ENCODE measurements at regions not wholly inside any gene's neighbourhood (a gene's known extent, or its start where the extent isn't known, plus 50 kb on each side); places are given as distances from the start of the nearest gene placed in this dataset.

- Histone ChIP-seq H3K4me1 (peaks cover 8% of the 10 kb centered on the region), H3K27ac (no peak overlapping the region), H2AFZ (replicated peaks) (no peak overlapping the region), H3K36me3 (no peaks in the 10 kb centered on the region), H4K20me1 (ENCODE audit: low read depth) (no peaks in the 10 kb centered on the region), H3F3A (ENCODE audit: low read depth) (no peaks in the 10 kb centered on the region), H3K9me3 (ENCODE audit: low read depth) (no peaks in the 10 kb centered on the region), H3K4me2 (no peak overlapping the region), H3K27me3 (no peaks in the 10 kb centered on the region), H3K4me3 (no peak overlapping the region), H3K9ac (no peak overlapping the region), H3K79me2 (ENCODE audit: low read depth) (no peaks in the 10 kb centered on the region)
- H3K27ac Mint-ChIP-seq: no peak overlapping the region
- TF ChIP-seq EZH2phosphoT487 (IDR thresholded peaks at IDR 0.05): no peak
- no peak for TF ChIP-seq CTCF (IDR thresholded peaks at IDR 0.05)
- TF ChIP-seq EZH2 (IDR thresholded peaks at IDR 0.05): no peak
- peaks cover 8% of the 10 kb centered on the region for H3K4me1 Mint-ChIP-seq
- no peak for DNase-seq (ENCODE audit: low spot score)
- H3K9me3 Mint-ChIP-seq: no peaks in the 10 kb centered on the region
- peaks cover 6% of the 10 kb centered on the region for H3K27me3 Mint-ChIP-seq (ENCODE audit: insufficient read depth, low read depth)
- no peak overlapping the region for H3K4me3 Mint-ChIP-seq
- H3K36me3 Mint-ChIP-seq: no peaks in the 10 kb centered on the region
These were observed 801.2 kb upstream of the SLITRK1 start for GRCh38 chr13:84683448-84683847.

GRCh38 chr13:84677836-84678235 is 795.6 kb upstream of the SLITRK1 start:
- Mint-ChIP-seq H3K4me1 (peaks cover 14% of the 10 kb centered on the region), H3K27me3 (ENCODE audit: insufficient read depth, low read depth) (no peaks in the 10 kb centered on the region), H3K27ac (no peak overlapping the region), H3K36me3 (no peaks in the 10 kb centered on the region), H3K4me3 (no peak overlapping the region), H3K9me3 (no peaks in the 10 kb centered on the region)
- H3K36me3 ChIP-seq: no peaks in the 10 kb centered on the region
- no peak overlapping the region for H2AFZ ChIP-seq (replicated peaks)
- no peak overlapping the region for H3K9ac ChIP-seq
- H3K4me3 ChIP-seq: no peak overlapping the region
- no peaks in the 10 kb centered on the region for H3F3A ChIP-seq (ENCODE audit: low read depth)
- peaks cover 11% of the 10 kb centered on the region for H3K4me1 ChIP-seq
- H3K9me3 ChIP-seq (ENCODE audit: low read depth): no peaks in the 10 kb centered on the region
- H3K4me2 ChIP-seq: no peak overlapping the region
- no peaks in the 10 kb centered on the region for H3K79me2 ChIP-seq (ENCODE audit: low read depth)
- H4K20me1 ChIP-seq (ENCODE audit: low read depth): no peaks in the 10 kb centered on the region
- no peak for DNase-seq (ENCODE audit: low spot score)
- no peaks in the 10 kb centered on the region for H3K27me3 ChIP-seq
- H3K27ac ChIP-seq: no peak overlapping the region
- TF ChIP-seq CTCF (IDR thresholded peaks at IDR 0.05) (no peak), EZH2phosphoT487 (IDR thresholded peaks at IDR 0.05) (no peak), EZH2 (IDR thresholded peaks at IDR 0.05) (no peak)

- peaks cover 2% of the 10 kb centered on the region for H3K4me1 Mint-ChIP-seq
- DNase-seq (ENCODE audit: low spot score): no peak
- no peaks in the 10 kb centered on the region for H3K9me3 Mint-ChIP-seq
- no peaks in the 10 kb centered on the region for H3K36me3 Mint-ChIP-seq
- Histone ChIP-seq H3K27me3 (no peaks in the 10 kb centered on the region), H3K36me3 (no peaks in the 10 kb centered on the region), H4K20me1 (ENCODE audit: low read depth) (no peaks in the 10 kb centered on the region), H3K9me3 (ENCODE audit: low read depth) (no peaks in the 10 kb centered on the region), H2AFZ (replicated peaks) (no peak overlapping the region), H3K79me2 (ENCODE audit: low read depth) (no peaks in the 10 kb centered on the region), H3K4me2 (no peak overlapping the region), H3K4me3 (no peak overlapping the region), H3K4me1 (no peaks in the 10 kb centered on the region), H3K9ac (no peak overlapping the region), H3F3A (ENCODE audit: low read depth) (no peaks in the 10 kb centered on the region), H3K27ac (no peak overlapping the region)
- no peaks in the 10 kb centered on the region for H3K27me3 Mint-ChIP-seq (ENCODE audit: insufficient read depth, low read depth)
- TF ChIP-seq EZH2 (IDR thresholded peaks at IDR 0.05) (no peak), EZH2phosphoT487 (IDR thresholded peaks at IDR 0.05) (no peak), CTCF (IDR thresholded peaks at IDR 0.05) (no peak)
- no peak overlapping the region for H3K27ac Mint-ChIP-seq
- no peak overlapping the region for H3K4me3 Mint-ChIP-seq
These were observed 790.3 kb upstream of the SLITRK1 start for GRCh38 chr13:84672616-84673015.
